Osteocyte (in vitro differentiated cells): ENCODE measurements at regions not wholly inside any gene's neighbourhood (a gene's known extent, or its start where the extent isn't known, plus 50 kb on each side); places are given as distances from the start of the nearest gene placed in this dataset.

Source experiments
- DNase-seq: peaks from one replicate; pipeline ENCODE4 v3.0.0; 2021; ENCODE audit warnings: mixed read lengths; ENCODE audit not compliant: unreplicated experiment; ENCODE audit errors: extremely low spot score
- H3K27ac Mint-ChIP-seq: one replicate; pipeline ENCODE4 v1.8.0; 2021; ENCODE audit warnings: mild to moderate bottlenecking, mixed read lengths; ENCODE audit not compliant: unreplicated experiment
- H3K27me3 Mint-ChIP-seq: one replicate; pipeline ENCODE4 v1.8.0; 2021; ENCODE audit warnings: mixed read lengths; ENCODE audit not compliant: unreplicated experiment
- H3K36me3 Mint-ChIP-seq: one replicate; pipeline ENCODE4 v1.8.0; 2021; ENCODE audit warnings: mixed read lengths; ENCODE audit not compliant: unreplicated experiment
- H3K4me1 Mint-ChIP-seq: one replicate; pipeline ENCODE4 v1.8.0; 2021; ENCODE audit warnings: mixed read lengths; ENCODE audit not compliant: unreplicated experiment
- H3K4me3 Mint-ChIP-seq: one replicate; pipeline ENCODE4 v1.8.0; 2021; ENCODE audit warnings: mild to moderate bottlenecking, moderate library complexity, mixed read lengths; ENCODE audit not compliant: unreplicated experiment
- H3K9me3 Mint-ChIP-seq: one replicate; pipeline ENCODE4 v1.8.0; 2021; ENCODE audit warnings: mixed read lengths; ENCODE audit not compliant: unreplicated experiment
- TF ChIP-seq, protein P1 (sequence below): fragments of 200-600 bp; sonication (generic); IDR thresholded peaks from 2 replicates; pipeline ENCODE4 v1.5.0; 2021; ENCODE audit warnings: antibody characterized with exemption, mild to moderate bottlenecking, moderate library complexity

- Mint-ChIP-seq H3K36me3 (no peaks in the 10 kb centered on the region), H3K9me3 (no peaks in the 10 kb centered on the region)
Observed at GRCh38 chr3:18901571-18901970, 246.7 kb upstream of the KCNH8 start.

GRCh38 chr3:18900994-18901393 is 247.3 kb upstream of the KCNH8 start:
- H3K27ac Mint-ChIP-seq, result no peak overlapping the region
- H3K9me3 Mint-ChIP-seq, result no peaks in the 10 kb centered on the region
- H3K36me3 Mint-ChIP-seq, result no peaks in the 10 kb centered on the region
- no peak overlapping the region for H3K4me3 Mint-ChIP-seq
- no peaks in the 10 kb centered on the region for H3K27me3 Mint-ChIP-seq
- no peak for DNase-seq
- no peaks in the 10 kb centered on the region for H3K4me1 Mint-ChIP-seq
- TF ChIP-seq, protein P1, sequence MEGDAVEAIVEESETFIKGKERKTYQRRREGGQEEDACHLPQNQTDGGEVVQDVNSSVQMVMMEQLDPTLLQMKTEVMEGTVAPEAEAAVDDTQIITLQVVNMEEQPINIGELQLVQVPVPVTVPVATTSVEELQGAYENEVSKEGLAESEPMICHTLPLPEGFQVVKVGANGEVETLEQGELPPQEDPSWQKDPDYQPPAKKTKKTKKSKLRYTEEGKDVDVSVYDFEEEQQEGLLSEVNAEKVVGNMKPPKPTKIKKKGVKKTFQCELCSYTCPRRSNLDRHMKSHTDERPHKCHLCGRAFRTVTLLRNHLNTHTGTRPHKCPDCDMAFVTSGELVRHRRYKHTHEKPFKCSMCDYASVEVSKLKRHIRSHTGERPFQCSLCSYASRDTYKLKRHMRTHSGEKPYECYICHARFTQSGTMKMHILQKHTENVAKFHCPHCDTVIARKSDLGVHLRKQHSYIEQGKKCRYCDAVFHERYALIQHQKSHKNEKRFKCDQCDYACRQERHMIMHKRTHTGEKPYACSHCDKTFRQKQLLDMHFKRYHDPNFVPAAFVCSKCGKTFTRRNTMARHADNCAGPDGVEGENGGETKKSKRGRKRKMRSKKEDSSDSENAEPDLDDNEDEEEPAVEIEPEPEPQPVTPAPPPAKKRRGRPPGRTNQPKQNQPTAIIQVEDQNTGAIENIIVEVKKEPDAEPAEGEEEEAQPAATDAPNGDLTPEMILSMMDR, result no peak

More at GRCh38 chr3:18901571-18901970, 246.7 kb upstream of the KCNH8 start:
- Mint-ChIP-seq H3K4me1 (no peaks in the 10 kb centered on the region), H3K27me3 (no peaks in the 10 kb centered on the region), H3K27ac (no peak overlapping the region), H3K4me3 (no peak overlapping the region)
- TF ChIP-seq, protein P1, result no peak
- DNase-seq, result no peak

DNA sequence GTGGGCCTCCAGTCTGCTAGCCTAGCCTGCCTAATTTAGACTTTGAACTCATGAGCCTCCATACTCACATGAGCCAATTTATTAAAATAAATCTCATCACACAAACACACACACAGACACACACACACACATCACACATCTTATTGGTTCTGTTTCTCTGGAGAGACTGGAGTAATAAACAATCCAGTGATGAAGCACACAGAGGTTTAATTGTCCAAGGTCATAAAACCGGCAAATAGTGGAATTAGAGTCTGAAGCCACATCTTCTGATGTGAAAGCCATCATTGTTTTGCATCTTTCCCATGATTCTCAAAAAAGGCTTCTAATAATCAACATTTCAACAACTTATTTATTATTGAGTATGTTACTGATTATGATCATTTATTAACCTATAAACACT is 249.4 kb upstream of the KCNH8 start:
- no peak for DNase-seq
- H3K27ac Mint-ChIP-seq, result no peak overlapping the region
- no peaks in the 10 kb centered on the region for H3K9me3 Mint-ChIP-seq
- TF ChIP-seq, protein P1, result no peak
- H3K4me3 Mint-ChIP-seq, result no peak overlapping the region
- H3K27me3 Mint-ChIP-seq, result no peaks in the 10 kb centered on the region
- no peaks in the 10 kb centered on the region for H3K4me1 Mint-ChIP-seq
- H3K36me3 Mint-ChIP-seq, result no peaks in the 10 kb centered on the region

- no peaks in the 10 kb centered on the region for H3K4me1 Mint-ChIP-seq
- TF ChIP-seq, protein P1, result no peak
- H3K36me3 Mint-ChIP-seq, result no peaks in the 10 kb centered on the region
- no peak for DNase-seq
- no peaks in the 10 kb centered on the region for H3K9me3 Mint-ChIP-seq
- H3K27ac Mint-ChIP-seq, result no peak overlapping the region
- H3K4me3 Mint-ChIP-seq, result no peak overlapping the region
- no peaks in the 10 kb centered on the region for H3K27me3 Mint-ChIP-seq
Observed at GRCh38 chr3:18892756-18893155, 255.6 kb upstream of the KCNH8 start.

DNA sequence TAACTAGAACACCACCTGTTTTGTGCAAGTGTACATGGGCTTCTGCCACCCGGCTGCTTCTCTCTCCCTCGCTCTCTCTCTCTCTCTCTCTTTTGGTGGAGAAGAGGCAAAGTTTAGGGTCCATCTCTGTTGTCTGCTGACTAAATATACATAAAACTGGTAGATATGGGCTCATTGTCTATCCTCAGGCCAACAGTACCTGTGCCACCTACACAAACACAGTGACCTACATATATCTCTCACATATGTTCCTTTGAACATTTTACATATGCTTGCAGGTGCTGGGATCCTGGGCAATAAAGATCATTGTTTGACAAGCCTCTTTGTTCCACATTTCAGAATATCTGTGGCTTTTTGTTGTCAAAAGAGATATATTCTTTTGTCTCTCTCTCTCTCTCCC is 256.3 kb upstream of the KCNH8 start:
- H3K9me3 Mint-ChIP-seq, result no peaks in the 10 kb centered on the region
- H3K36me3 Mint-ChIP-seq, result no peaks in the 10 kb centered on the region
- DNase-seq, result no peak
- TF ChIP-seq, protein P1, result no peak
- H3K4me1 Mint-ChIP-seq, result no peaks in the 10 kb centered on the region
- no peak overlapping the region for H3K27ac Mint-ChIP-seq
- no peak overlapping the region for H3K4me3 Mint-ChIP-seq
- H3K27me3 Mint-ChIP-seq, result peaks cover 1% of the 10 kb centered on the region
